Activated CD4-positive, alpha-beta T cell treated with anti-CD3 and anti-CD28 coated beads for 36 hours (primary cell): ENCODE measurements at regions not wholly inside any gene's neighbourhood (a gene's known extent, or its start where the extent isn't known, plus 50 kb on each side); places are given as distances from the start of the nearest gene placed in this dataset.

ENCODE experiments used
- ATAC-seq: fragments of 200-7000 bp; cut with Tn5 transposase; one replicate; pipeline ENCODE4 v1.10.0; 2021; ENCODE audit warnings: mild to moderate bottlenecking, moderate library complexity
- CTCF ChIA-PET: fragments of 350-600 bp; sonication (Branson Sonifier 250); formaldehyde crosslinking; loops from one replicate; lab custom pipeline; 2021; ENCODE audit warnings: antibody characterized with exemption; lab: Charles Lee
- POLR2A ChIA-PET: fragments of 350-600 bp; sonication (Branson Sonifier 250); formaldehyde crosslinking; loops from one replicate; lab custom pipeline; 2021; ENCODE audit warnings: antibody characterized with exemption, inconsistent platforms; lab: Charles Lee
- DNase-seq: peaks from one replicate; pipeline ENCODE4 v3.0.0-alpha.2; 2020
- H3K27ac Mint-ChIP-seq: one replicate; pipeline ENCODE4 v1.8.0; 2021; ENCODE audit warnings: mixed read lengths
- H3K27me3 Mint-ChIP-seq: one replicate; pipeline ENCODE4 v1.8.0; 2021; ENCODE audit warnings: mixed read lengths
- H3K36me3 Mint-ChIP-seq: one replicate; pipeline ENCODE4 v1.8.0; 2021; ENCODE audit warnings: low read depth, mixed read lengths
- H3K4me1 Mint-ChIP-seq: one replicate; pipeline ENCODE4 v1.8.0; 2021; ENCODE audit warnings: mixed read lengths
- H3K4me3 Mint-ChIP-seq: one replicate; pipeline ENCODE4 v1.8.0; 2021; ENCODE audit warnings: mild to moderate bottlenecking, moderate library complexity, mixed read lengths
- H3K9me3 Mint-ChIP-seq: one replicate; pipeline ENCODE4 v1.8.0; 2021; ENCODE audit warnings: low read depth, mixed read lengths
- intact Hi-C, 2 experiments: fragments of 100-400 bp; cut with DNase I in 1 of 2; cut with micrococcal nuclease in 1 of 2; formaldehyde crosslinking; loops; one replicate each; pipeline versions ENCODE4 v1.14.2 to v1.15.1; 2022 to 2024; cut with DNase I, micrococcal nuclease

DNA sequence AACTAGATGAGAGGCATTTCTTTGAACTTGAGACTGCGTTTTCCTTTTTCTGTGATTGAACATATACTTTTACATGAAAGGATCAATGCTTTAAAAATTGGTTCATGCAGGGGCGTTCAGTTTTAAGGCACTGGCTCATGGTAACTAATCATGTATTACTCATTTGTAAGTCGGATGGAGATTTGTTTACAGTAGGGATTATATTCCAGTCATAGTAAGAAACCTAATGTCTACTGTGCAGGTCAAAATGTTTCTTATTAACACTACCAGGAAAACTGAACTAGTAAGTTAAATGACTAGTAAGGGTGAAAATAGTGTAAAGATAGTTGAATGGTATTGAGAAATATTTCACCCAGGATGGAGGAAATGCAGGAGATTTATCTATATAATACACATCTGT is 258.8 kb upstream of the GBE1 start:
- Mint-ChIP-seq H3K4me3 (no peak overlapping the region), H3K27ac (no peak overlapping the region), H3K36me3 (no peaks in the 10 kb centered on the region), H3K27me3 (no peaks in the 10 kb centered on the region), H3K9me3 (no peaks in the 10 kb centered on the region), H3K4me1 (no peaks in the 10 kb centered on the region)
- ChIA-PET POLR2A (no interaction called here), CTCF (no interaction called here)
- intact Hi-C loops, result no loop called here
- ATAC-seq, result no peak
- DNase-seq, result no peak

GRCh38 chr3:82015241-82015640 is 253.8 kb upstream of the GBE1 start:
- no peak overlapping the region for H3K27ac Mint-ChIP-seq
- intact Hi-C loops, result no loop called here

DNA sequence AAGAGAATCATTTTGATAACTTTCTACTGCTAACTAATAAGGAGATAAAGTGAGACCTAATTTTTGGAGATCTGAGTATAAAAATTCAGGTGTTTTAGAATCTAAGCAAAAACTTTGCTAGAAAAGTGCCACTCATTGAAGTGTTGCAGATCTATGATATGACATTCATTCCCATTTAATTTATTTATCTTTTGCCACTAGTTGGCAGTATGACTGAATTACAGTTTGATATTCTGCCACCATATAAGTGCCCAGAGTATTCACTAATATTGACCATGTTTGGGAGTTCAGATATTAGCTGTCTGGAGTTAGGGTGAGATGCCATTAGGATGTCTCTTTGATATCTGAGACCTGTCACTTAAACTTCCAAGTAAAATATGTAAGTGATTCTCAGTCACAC is 251.3 kb upstream of the GBE1 start:
- CTCF ChIA-PET, result no interaction called here
- H3K27ac Mint-ChIP-seq, result no peak overlapping the region
- no peaks in the 10 kb centered on the region for H3K4me1 Mint-ChIP-seq
- ATAC-seq (no peak), DNase-seq (no peak)
- H3K9me3 Mint-ChIP-seq, result peaks cover 2% of the 10 kb centered on the region
- no peaks in the 10 kb centered on the region for H3K36me3 Mint-ChIP-seq
- no peaks in the 10 kb centered on the region for H3K27me3 Mint-ChIP-seq
- intact Hi-C loops, result no loop called here
- POLR2A ChIA-PET, result interaction anchor here (0.5 kb wide), 1 partner anchor 33 kb away, joined by 3 read pairs; no protein-coding TSS in a partner anchor
- no peak overlapping the region for H3K4me3 Mint-ChIP-seq

More at GRCh38 chr3:82015241-82015640, 253.8 kb upstream of the GBE1 start:
- ChIA-PET POLR2A (no interaction called here), CTCF (interaction anchor here (0.6 to 2.5 kb wide), 2 partner anchors 9 to 1018 kb away, joined by 3 to 5 read pairs; no protein-coding TSS in a partner anchor)
- DNase-seq (no peak), ATAC-seq (no peak)
- Mint-ChIP-seq H3K9me3 (no peaks in the 10 kb centered on the region), H3K4me1 (no peaks in the 10 kb centered on the region), H3K27me3 (no peaks in the 10 kb centered on the region), H3K36me3 (no peaks in the 10 kb centered on the region), H3K4me3 (no peak overlapping the region)

DNA sequence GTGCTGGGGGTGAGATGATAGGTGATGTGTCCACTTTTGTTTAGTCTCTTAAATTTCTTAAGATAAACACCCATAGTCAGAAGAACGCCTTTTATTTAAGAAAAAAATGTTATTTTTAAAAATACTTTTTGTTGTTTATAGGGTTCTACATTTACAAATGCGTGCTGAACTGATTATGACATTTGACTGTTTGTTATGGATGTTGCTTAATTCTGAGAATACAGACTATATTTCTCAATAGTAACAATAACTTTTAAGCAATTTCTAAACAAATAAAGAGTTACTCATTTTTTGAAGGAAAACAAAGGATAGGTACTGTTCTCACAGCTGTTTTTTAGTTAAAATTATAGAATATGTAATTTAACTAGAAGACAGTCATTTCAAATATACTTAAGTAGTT is 249.9 kb upstream of the GBE1 start:
- intact Hi-C loops, result no loop called here
- ChIA-PET CTCF (no interaction called here), POLR2A (no interaction called here)
- no peaks in the 10 kb centered on the region for H3K4me1 Mint-ChIP-seq
- no peak overlapping the region for H3K27ac Mint-ChIP-seq
- DNase-seq (no peak), ATAC-seq (no peak)
- H3K9me3 Mint-ChIP-seq, result peaks cover 5% of the 10 kb centered on the region
- H3K36me3 Mint-ChIP-seq, result no peaks in the 10 kb centered on the region
- H3K4me3 Mint-ChIP-seq, result no peak overlapping the region
- no peaks in the 10 kb centered on the region for H3K27me3 Mint-ChIP-seq

DNA sequence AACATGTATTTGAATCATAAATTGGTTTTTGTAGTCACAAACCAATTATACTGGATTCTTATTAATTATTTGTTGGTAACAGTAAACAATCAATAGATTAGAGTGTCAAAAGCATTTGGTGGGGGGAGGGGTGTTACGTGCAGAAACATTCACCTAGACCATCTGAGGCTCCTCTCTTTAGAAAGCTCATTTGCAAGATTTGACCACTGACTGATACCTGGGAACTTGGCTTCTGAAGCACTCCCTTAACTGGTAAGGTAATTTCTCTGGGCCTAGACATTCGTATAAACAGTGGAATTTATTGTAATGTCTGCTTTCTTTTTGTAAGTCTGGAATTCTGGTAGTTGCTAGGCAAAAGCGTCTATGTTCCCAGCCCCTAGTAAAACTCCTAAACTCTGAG is 243.8 kb upstream of the GBE1 start:
- Mint-ChIP-seq H3K36me3 (no peaks in the 10 kb centered on the region), H3K27ac (no peak overlapping the region), H3K4me1 (no peaks in the 10 kb centered on the region), H3K27me3 (no peaks in the 10 kb centered on the region), H3K9me3 (peaks cover 5% of the 10 kb centered on the region), H3K4me3 (no peak overlapping the region)
- ChIA-PET POLR2A (no interaction called here), CTCF (interaction anchor here (2.0 kb wide), 1 partner anchor 11 kb away, joined by 5 read pairs; no protein-coding TSS in a partner anchor)
- ATAC-seq (no peak), DNase-seq (no peak)
- intact Hi-C loops, result no loop called here

DNA sequence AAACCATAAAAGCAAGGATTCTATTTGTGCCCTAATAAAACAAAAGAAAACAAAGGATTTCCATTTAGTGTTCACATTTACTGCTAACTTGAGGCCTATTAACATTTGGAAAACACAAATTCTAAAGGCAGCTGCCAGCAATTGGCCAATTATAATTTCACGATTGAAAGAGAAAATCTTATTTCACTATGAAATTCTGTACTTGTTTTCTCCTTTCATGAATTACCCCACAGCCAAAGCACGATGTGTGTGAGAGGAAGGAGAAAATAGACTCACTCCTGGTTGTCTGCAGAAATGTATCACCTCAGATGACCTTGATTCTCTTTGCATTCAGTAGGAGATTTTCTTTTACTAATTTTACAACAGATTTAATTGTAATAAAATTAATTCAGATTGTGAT is 242.8 kb upstream of the GBE1 start:
- Mint-ChIP-seq H3K27ac (no peak overlapping the region), H3K36me3 (no peaks in the 10 kb centered on the region)
- ATAC-seq, result no peak

GRCh38 chr3:82002986-82003642 is 241.7 kb upstream of the GBE1 start:
- no peak for ATAC-seq

More for the DNA sequence above, 242.8 kb upstream of the GBE1 start:
- H3K4me1 Mint-ChIP-seq, result no peaks in the 10 kb centered on the region
- no peak overlapping the region for H3K4me3 Mint-ChIP-seq
- peaks cover 5% of the 10 kb centered on the region for H3K9me3 Mint-ChIP-seq
- CTCF ChIA-PET, result no interaction called here
- POLR2A ChIA-PET, result no interaction called here
- DNase-seq, result no peak
- intact Hi-C loops, result no loop called here
- H3K27me3 Mint-ChIP-seq, result no peaks in the 10 kb centered on the region

GRCh38 chr3:82002491-82002890 is 241.0 kb upstream of the GBE1 start:
- DNase-seq (no peak), ATAC-seq (no peak)
- H3K27me3 Mint-ChIP-seq, result peaks cover 1% of the 10 kb centered on the region
- H3K36me3 Mint-ChIP-seq, result no peaks in the 10 kb centered on the region
- ChIA-PET CTCF (no interaction called here), POLR2A (no interaction called here)
- peaks cover 3% of the 10 kb centered on the region for H3K9me3 Mint-ChIP-seq
- intact Hi-C loops, result no loop called here
- H3K4me3 Mint-ChIP-seq, result no peak overlapping the region
- H3K4me1 Mint-ChIP-seq, result no peaks in the 10 kb centered on the region
- H3K27ac Mint-ChIP-seq, result no peak overlapping the region

More at GRCh38 chr3:82002986-82003642, 241.7 kb upstream of the GBE1 start:
- no peak overlapping the region for H3K4me3 Mint-ChIP-seq
- H3K27me3 Mint-ChIP-seq, result peaks cover 1% of the 10 kb centered on the region
- intact Hi-C loops, result no loop called here
- peaks cover 3% of the 10 kb centered on the region for H3K9me3 Mint-ChIP-seq
- H3K27ac Mint-ChIP-seq, result no peak overlapping the region
- POLR2A ChIA-PET, result no interaction called here
- H3K36me3 Mint-ChIP-seq, result no peaks in the 10 kb centered on the region
- H3K4me1 Mint-ChIP-seq, result no peaks in the 10 kb centered on the region
- CTCF ChIA-PET, result no interaction called here
- DNase-seq, result no peak

DNA sequence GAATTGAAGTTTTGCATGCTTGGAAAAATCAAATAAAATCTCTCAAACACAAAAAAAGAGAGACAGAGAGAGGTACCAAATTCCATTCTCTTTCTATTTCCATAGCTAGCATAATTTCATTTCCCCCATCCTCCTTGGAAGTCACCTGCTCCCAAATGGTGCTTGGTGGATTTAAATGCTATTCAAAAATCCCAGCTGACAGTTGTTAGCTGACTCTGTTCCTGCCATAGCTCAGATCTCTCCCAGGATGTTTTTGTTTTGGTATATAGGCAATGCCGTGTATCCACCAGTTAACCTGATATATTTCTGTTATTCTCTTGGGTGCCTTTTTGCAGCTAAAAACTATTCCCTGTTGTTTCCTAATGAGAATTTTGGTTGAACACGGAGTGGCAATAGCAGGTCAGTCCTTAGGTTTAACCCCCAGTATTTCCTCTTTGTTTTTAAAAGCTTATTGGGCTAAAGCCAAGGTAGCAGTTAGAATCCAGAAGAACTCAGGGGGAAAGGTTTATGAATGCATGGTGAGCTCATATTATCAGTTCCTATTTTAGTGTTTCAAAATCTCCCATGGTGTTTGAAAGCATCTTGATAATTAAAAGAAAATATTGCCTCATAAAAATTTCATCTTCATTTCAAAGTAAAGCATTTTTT is 240.0 kb upstream of the GBE1 start:
- POLR2A ChIA-PET, result no interaction called here

GRCh38 chr3:82000773-82001172 is 239.3 kb upstream of the GBE1 start:
- no peak overlapping the region for H3K4me3 Mint-ChIP-seq

More for the DNA sequence above, 240.0 kb upstream of the GBE1 start:
- no peaks in the 10 kb centered on the region for H3K4me1 Mint-ChIP-seq
- no peak for ATAC-seq
- CTCF ChIA-PET, result no interaction called here
- H3K4me3 Mint-ChIP-seq, result no peak overlapping the region
- H3K36me3 Mint-ChIP-seq, result no peaks in the 10 kb centered on the region
- peaks cover 1% of the 10 kb centered on the region for H3K27me3 Mint-ChIP-seq
- no peak for DNase-seq
- no peak overlapping the region for H3K27ac Mint-ChIP-seq
- intact Hi-C loops, result no loop called here
- H3K9me3 Mint-ChIP-seq, result peaks cover 3% of the 10 kb centered on the region

DNA sequence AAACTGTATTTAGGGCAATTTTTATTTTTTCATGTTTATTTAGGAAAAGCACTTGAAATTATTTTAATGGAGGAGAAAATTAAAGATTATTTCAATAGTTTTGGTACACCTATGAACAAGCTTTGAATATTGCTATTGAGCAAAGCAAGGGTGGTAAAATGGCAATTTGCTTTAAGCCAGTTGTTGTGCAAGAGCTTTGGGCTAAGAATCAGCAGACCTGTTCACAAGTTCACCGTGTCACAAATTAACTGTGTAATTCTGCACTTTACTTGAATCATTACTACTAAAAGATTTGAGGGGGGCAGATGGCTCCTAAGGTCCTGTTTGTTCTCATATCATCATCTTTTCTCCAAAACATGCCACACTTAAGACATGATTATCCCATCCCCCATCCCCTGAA is 238.9 kb upstream of the GBE1 start:
- H3K4me3 Mint-ChIP-seq, result no peak overlapping the region
- ATAC-seq (no peak), DNase-seq (no peak)
- intact Hi-C loops, result no loop called here
- no peaks in the 10 kb centered on the region for H3K36me3 Mint-ChIP-seq
- no peak overlapping the region for H3K27ac Mint-ChIP-seq
- POLR2A ChIA-PET, result no interaction called here
- CTCF ChIA-PET, result no interaction called here
- H3K4me1 Mint-ChIP-seq, result no peaks in the 10 kb centered on the region
- peaks cover 4% of the 10 kb centered on the region for H3K9me3 Mint-ChIP-seq
- H3K27me3 Mint-ChIP-seq, result peaks cover 1% of the 10 kb centered on the region

More at GRCh38 chr3:82000773-82001172, 239.3 kb upstream of the GBE1 start:
- Mint-ChIP-seq H3K36me3 (no peaks in the 10 kb centered on the region), H3K27me3 (peaks cover 1% of the 10 kb centered on the region), H3K4me1 (no peaks in the 10 kb centered on the region), H3K9me3 (peaks cover 4% of the 10 kb centered on the region), H3K27ac (no peak overlapping the region)
- no peak for ATAC-seq
- ChIA-PET CTCF (no interaction called here), POLR2A (no interaction called here)
- no peak for DNase-seq
- intact Hi-C loops, result no loop called here

DNA sequence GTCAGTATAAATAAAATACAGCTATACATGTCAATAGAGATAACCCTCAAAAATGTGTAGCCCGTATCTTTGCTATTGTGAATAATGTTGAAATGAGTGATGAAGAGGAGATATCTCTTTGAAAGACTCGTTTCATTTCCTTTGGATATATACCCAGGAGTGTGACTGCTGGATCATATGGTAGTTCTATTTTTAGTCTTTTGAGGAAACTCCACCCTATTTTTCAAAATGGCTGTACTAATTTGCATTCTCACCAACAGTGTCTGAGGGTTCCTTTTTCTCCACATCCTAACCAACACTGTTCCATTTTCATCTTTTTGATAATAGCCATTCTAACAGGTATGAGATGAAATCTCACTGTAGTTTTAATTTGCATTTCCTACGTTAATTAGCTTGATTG is 237.5 kb upstream of the GBE1 start:
- Mint-ChIP-seq H3K9me3 (peaks cover 4% of the 10 kb centered on the region), H3K27ac (no peak overlapping the region), H3K4me3 (no peak overlapping the region), H3K4me1 (no peaks in the 10 kb centered on the region), H3K36me3 (no peaks in the 10 kb centered on the region), H3K27me3 (peaks cover 1% of the 10 kb centered on the region)
- ChIA-PET CTCF (no interaction called here), POLR2A (no interaction called here)
- ATAC-seq (no peak), DNase-seq (no peak)
- intact Hi-C loops, result no loop called here
